Endothelial cell of umbilical vein (primary cell): ENCODE measurements at regions not wholly inside any gene's neighbourhood (a gene's known extent, or its start where the extent isn't known, plus 50 kb on each side); places are given as distances from the start of the nearest gene placed in this dataset.
A peak's percentile ranks its signal among the peaks of the same experiment; 100 is the strongest.

Experiments
- BruUV-seq: library from RNA; stranded (reverse); fragments of 400-500 nt; replicated peaks from 2 replicates; lab custom pipeline; 2021; lab: Mats Ljungman, UMichigan
- CTCF ChIA-PET: fragments of 300-600, 350-600 bp; sonication (Branson Sonifier 250); formaldehyde crosslinking; loops from one replicate; lab custom pipeline; 2021; ENCODE audit warnings: antibody characterized with exemption, inconsistent platforms; lab: Charles Lee
- POLR2A ChIA-PET: fragments of 300-600, 350-600 bp; sonication (Branson Sonifier 250); formaldehyde crosslinking; loops from one replicate; lab custom pipeline; 2021; ENCODE audit warnings: antibody characterized with exemption, inconsistent platforms; lab: Charles Lee
- DNase-seq: peaks from one replicate; pipeline ENCODE4 v3.0.0-alpha.2; 2011; ENCODE audit warnings: low read depth, low spot score
- FAIRE-seq: peaks from 2 replicates; lab custom pipeline; 2011; peaks lifted over from hg19 to GRCh38; lab: Jason Lieb, UNC
- H2AFZ ChIP-seq: 2 replicates; pipeline ENCODE4 v1.6.0; 2012; ENCODE audit warnings: low read depth, low read length, control low read depth, inconsistent platforms
- H3K27ac ChIP-seq: 2 replicates; pipeline ENCODE4 v1.5.1; 2011; ENCODE audit warnings: low read depth, mild to moderate bottlenecking, control low read depth, low read length, moderate library complexity; ENCODE audit not compliant: insufficient read depth
- H3K27me3 ChIP-seq, 2 experiments: 2 replicates each; pipeline versions ENCODE4 v1.6.0 to v1.6.1; 2011; ENCODE audit warnings: low read length in 2 of 2, mixed read lengths in 1 of 2; ENCODE audit not compliant: control insufficient read depth in 2 of 2, insufficient read depth in 2 of 2
- H3K36me3 ChIP-seq, 2 experiments: 2 replicates in 1 of 2; 3 replicates in 1 of 2; pipeline ENCODE4 v1.5.1; 2011; ENCODE audit warnings: low read length in 2 of 2, mild to moderate bottlenecking in 1 of 2, moderate library complexity in 1 of 2; ENCODE audit not compliant: control insufficient read depth in 2 of 2, insufficient read depth in 2 of 2; ENCODE audit errors: extremely low read depth in 1 of 2
- H3K4me1 ChIP-seq: 3 replicates; pipeline ENCODE4 v1.5.1; 2011; ENCODE audit warnings: mild to moderate bottlenecking, low read length; ENCODE audit not compliant: control insufficient read depth, insufficient read depth; ENCODE audit errors: extremely low read depth
- H3K4me2 ChIP-seq: 2 replicates; pipeline ENCODE4 v1.6.1; 2011; ENCODE audit warnings: low read length, control low read depth, mixed read lengths; ENCODE audit not compliant: insufficient read depth
- H3K4me3 ChIP-seq, 3 experiments: fragments of 200-600 bp in 1 of 3; sonication (generic), shearing (Covaris generic) in 1 of 3; replicated peaks in 1 of 3; 2 replicates each; pipeline ENCODE4 v1.5.1; 2011 to 2016; ENCODE audit warnings: control low read depth in 3 of 3, low read length in 3 of 3, mild to moderate bottlenecking in 2 of 3, inconsistent platforms in 1 of 3, low read depth in 1 of 3, moderate library complexity in 1 of 3; ENCODE audit not compliant: insufficient read depth in 1 of 3
- H3K79me2 ChIP-seq: 2 replicates; pipeline ENCODE4 v1.6.0; 2012; ENCODE audit warnings: low read length, inconsistent platforms; ENCODE audit not compliant: control insufficient read depth, insufficient read depth
- H3K9ac ChIP-seq: replicated peaks from 2 replicates; pipeline ENCODE3; 2011; ENCODE audit warnings: low read length, control low read depth; ENCODE audit not compliant: insufficient read depth; ENCODE audit errors: extremely low read depth
- H3K9me1 ChIP-seq: replicated peaks from 3 replicates; pipeline ENCODE4 v1.6.0; 2011; ENCODE audit warnings: mild to moderate bottlenecking, low read length; ENCODE audit not compliant: control insufficient read depth, insufficient read depth; ENCODE audit errors: extremely low read depth
- H3K9me3 ChIP-seq: replicated peaks from 2 replicates; pipeline ENCODE4 v1.5.1; 2012; ENCODE audit warnings: low read length, inconsistent platforms; ENCODE audit not compliant: control insufficient read depth, insufficient read depth
- H4K20me1 ChIP-seq: replicated peaks from 2 replicates; pipeline ENCODE3; 2011; ENCODE audit warnings: mild to moderate bottlenecking, low read length; ENCODE audit not compliant: control insufficient read depth, insufficient read depth; ENCODE audit errors: extremely low read depth
- CTCF ChIP-seq, 2 donors: IDR thresholded peaks; 1 replicate in 1 of 2; 2 replicates in 1 of 2; pipeline ENCODE4 v1.5.1; 2011; ENCODE audit warnings: low read length in 2 of 2, mild to moderate bottlenecking in 2 of 2, moderate library complexity in 2 of 2, control low read depth in 1 of 2, inconsistent platforms in 1 of 2, low read depth in 1 of 2; ENCODE audit not compliant: insufficient read depth in 1 of 2; ENCODE audit errors: extremely low read depth in 1 of 2
- EZH2 ChIP-seq: IDR thresholded peaks from 2 replicates; pipeline ENCODE4 v1.6.1; 2012; ENCODE audit warnings: borderline replicate concordance, low read depth, mild to moderate bottlenecking, moderate library complexity, low read length, inconsistent platforms; ENCODE audit not compliant: severe bottlenecking
- FOS ChIP-seq: IDR thresholded peaks from 2 replicates; pipeline ENCODE4 v1.6.1; 2011; ENCODE audit warnings: mild to moderate bottlenecking, low read length, moderate library complexity, borderline replicate concordance; ENCODE audit not compliant: insufficient read depth
- GATA2 ChIP-seq: IDR thresholded peaks from 2 replicates; pipeline ENCODE4 v1.7.0; 2011; ENCODE audit warnings: low read depth, mild to moderate bottlenecking, moderate library complexity, mixed read lengths, low read length; ENCODE audit not compliant: insufficient read length, insufficient read depth
- JUN ChIP-seq: IDR thresholded peaks from 2 replicates; pipeline ENCODE4 v1.6.1; 2011; ENCODE audit warnings: borderline replicate concordance, low read depth; ENCODE audit not compliant: insufficient read length, insufficient read depth
- MAX ChIP-seq: IDR thresholded peaks from 2 replicates; pipeline ENCODE4 v1.6.1; 2011; ENCODE audit not compliant: insufficient read depth, insufficient read length
- MYC ChIP-seq: IDR thresholded peaks from one replicate; pipeline ENCODE4 v1.6.1; 2011; ENCODE audit warnings: mild to moderate bottlenecking, low read depth, low read length
- POLR2A ChIP-seq: IDR thresholded peaks from 2 replicates; pipeline ENCODE4 v1.6.1; 2012; ENCODE audit warnings: low read depth, mild to moderate bottlenecking, control low read depth, low read length
- POLR2AphosphoS5 ChIP-seq: IDR thresholded peaks from 2 replicates; pipeline ENCODE4 v1.6.1; 2012; ENCODE audit warnings: low read depth, mild to moderate bottlenecking, control low read depth, low read length, moderate library complexity; ENCODE audit not compliant: insufficient read depth
- dilution Hi-C: fragments of 300-500 bp; cut with MboI; formaldehyde crosslinking; loops from one replicate; pipeline ENCODE4 v1.15.0; 2019; ENCODE audit warnings: low sequenced_read_pairs; ENCODE audit not compliant: extremely low pct_ligation_motif_present
- intact Hi-C: fragments of 100-400 bp; cut with micrococcal nuclease; formaldehyde crosslinking; loops from one replicate; pipeline ENCODE4 v1.10.0; 2022

GRCh38 chr1:81695741-81696140 lies 105.0 kb upstream of the ADGRL2 start:
- DNase-seq: peak; percentile 89
- ChIA-PET CTCF (interaction anchor here (0.9 to 1.1 kb wide), 5 partner anchors 15 to 281 kb away, joined by 3 to 6 read pairs (median 3); no protein-coding TSS in a partner anchor), POLR2A (interaction anchor here (0.7 kb wide), 2 partner anchors 15 to 44 kb away, joined by 3 to 4 read pairs; no protein-coding TSS in a partner anchor)
- Histone ChIP-seq H3K27me3 (no peaks in the 10 kb centered on the region), H3K4me2 (peak overlapping the region; percentile 8), H3K36me3 (no peaks in the 10 kb centered on the region), H3K27ac (no peak overlapping the region), H2AFZ (peak overlapping the region; percentile 67), H3K79me2 (no peaks in the 10 kb centered on the region), H3K4me1 (peaks cover 5% of the 10 kb centered on the region), H3K9me1 (no peaks in the 10 kb centered on the region), H4K20me1 (no peaks in the 10 kb centered on the region), H3K9me3 (no peaks in the 10 kb centered on the region), H3K9ac (no peak overlapping the region), H3K4me3 (no peak overlapping the region)
- dilution Hi-C loops (no loop called here), intact Hi-C loops (no loop called here)
- TF ChIP-seq POLR2AphosphoS5 (no peak), JUN (no peak), MYC (no peak), FOS (no peak), CTCF (IDR thresholded peaks at IDR 0.05; ENCODE audit: extremely low read depth in 1 of 2, insufficient read depth in 1 of 2, low read depth in 1 of 2, low read length in 2 of 2) (no peak), MAX (no peak), GATA2 (no peak), POLR2A (no peak), EZH2 (no peak)
- peak; percentile 72 for FAIRE-seq
- no TSS peak for BruUV-seq
